ENCODE measurements at regions not wholly inside any gene's neighbourhood (a gene's known extent, or its start where the extent isn't known, plus 50 kb on each side); places are given as distances from the start of the nearest gene placed in this dataset.
"Not testable (repeated sequence)": the region's sequence is repeated elsewhere in the genome, so short reads cannot be mapped to it uniquely, and the experiment has no call there.

- peaks cover 3% of the 10 kb centered on the region for H3K27me3 Mint-ChIP-seq
- peaks cover 7% of the 10 kb centered on the region for H3K9me3 Mint-ChIP-seq
- no peak overlapping the region for H3K27ac Mint-ChIP-seq
- H3K36me3 Mint-ChIP-seq, result no peaks in the 10 kb centered on the region
- H3K4me1 Mint-ChIP-seq, result no peaks in the 10 kb centered on the region
- no peak overlapping the region for H3K4me3 Mint-ChIP-seq
Measured at GRCh38 chr15:95027981-95028380, 796.6 kb downstream of the MCTP2 start.

GRCh38 chr15:95032156-95032555, 800.8 kb downstream of the MCTP2 start:
- Mint-ChIP-seq H3K4me1 (no peaks in the 10 kb centered on the region), H3K9me3 (peaks cover 7% of the 10 kb centered on the region), H3K4me3 (no peak overlapping the region), H3K36me3 (no peaks in the 10 kb centered on the region), H3K27me3 (no peaks in the 10 kb centered on the region), H3K27ac (no peak overlapping the region)

- Mint-ChIP-seq H3K9me3 (peaks cover 7% of the 10 kb centered on the region), H3K27ac (no peak overlapping the region), H3K4me3 (no peak overlapping the region), H3K36me3 (no peaks in the 10 kb centered on the region), H3K27me3 (no peaks in the 10 kb centered on the region), H3K4me1 (no peaks in the 10 kb centered on the region)
Measured at GRCh38 chr15:95035106-95035505, 803.7 kb downstream of the MCTP2 start.

- Mint-ChIP-seq H3K27ac (no peak overlapping the region), H3K4me3 (no peak overlapping the region), H3K27me3 (peaks cover 1% of the 10 kb centered on the region), H3K36me3 (no peaks in the 10 kb centered on the region), H3K4me1 (no peaks in the 10 kb centered on the region), H3K9me3 (no peaks in the 10 kb centered on the region)
Measured at GRCh38 chr15:95041297-95041696, 809.9 kb downstream of the MCTP2 start.

GRCh38 chr15:95043236-95043932, 812.0 kb downstream of the MCTP2 start:
- not testable (repeated sequence) for H3K4me1 Mint-ChIP-seq, H3K27ac Mint-ChIP-seq, H3K4me3 Mint-ChIP-seq, H3K27me3 Mint-ChIP-seq, H3K36me3 Mint-ChIP-seq
- H3K9me3 Mint-ChIP-seq, result peaks cover 11% of the 10 kb centered on the region

- Mint-ChIP-seq H3K27me3 (peaks cover 1% of the 10 kb centered on the region), H3K4me3 (no peak overlapping the region), H3K9me3 (peaks cover 11% of the 10 kb centered on the region), H3K4me1 (no peaks in the 10 kb centered on the region), H3K36me3 (no peaks in the 10 kb centered on the region), H3K27ac (no peak overlapping the region)
Measured at GRCh38 chr15:95043933-95044313, 812.6 kb downstream of the MCTP2 start.

GRCh38 chr15:95044745-95045417, 813.5 kb downstream of the MCTP2 start:
- Mint-ChIP-seq H3K4me1 (no peaks in the 10 kb centered on the region), H3K27ac (no peak overlapping the region), H3K4me3 (no peak overlapping the region), H3K9me3 (peaks cover 11% of the 10 kb centered on the region), H3K36me3 (no peaks in the 10 kb centered on the region), H3K27me3 (peaks cover 1% of the 10 kb centered on the region)

- Mint-ChIP-seq H3K4me3 (no peak overlapping the region), H3K36me3 (no peaks in the 10 kb centered on the region), H3K27ac (no peak overlapping the region), H3K9me3 (peaks cover 17% of the 10 kb centered on the region), H3K27me3 (no peaks in the 10 kb centered on the region), H3K4me1 (no peaks in the 10 kb centered on the region)
Measured at GRCh38 chr15:95051861-95052260, 820.5 kb downstream of the MCTP2 start.

- no peaks in the 10 kb centered on the region for H3K36me3 Mint-ChIP-seq
- H3K27me3 Mint-ChIP-seq, result peaks cover 6% of the 10 kb centered on the region
- H3K9me3 Mint-ChIP-seq, result peaks cover 13% of the 10 kb centered on the region
- H3K4me3 Mint-ChIP-seq, result no peak overlapping the region
- H3K27ac Mint-ChIP-seq, result no peak overlapping the region
- H3K4me1 Mint-ChIP-seq, result no peaks in the 10 kb centered on the region
Measured at GRCh38 chr15:95059346-95059905, 828.1 kb downstream of the MCTP2 start.

- Mint-ChIP-seq H3K4me3 (no peak overlapping the region), H3K27me3 (peaks cover 5% of the 10 kb centered on the region), H3K4me1 (no peaks in the 10 kb centered on the region), H3K9me3 (peaks cover 17% of the 10 kb centered on the region), H3K27ac (no peak overlapping the region), H3K36me3 (no peaks in the 10 kb centered on the region)
Measured at GRCh38 chr15:95068701-95069521, 837.5 kb downstream of the MCTP2 start.

GRCh38 chr15:95075792-95076677, 844.7 kb downstream of the MCTP2 start:
- H3K27me3 Mint-ChIP-seq, result peaks cover 9% of the 10 kb centered on the region
- H3K36me3 Mint-ChIP-seq, result no peaks in the 10 kb centered on the region
- H3K27ac Mint-ChIP-seq, result no peak overlapping the region
- no peak overlapping the region for H3K4me3 Mint-ChIP-seq
- peaks cover 9% of the 10 kb centered on the region for H3K9me3 Mint-ChIP-seq
- no peaks in the 10 kb centered on the region for H3K4me1 Mint-ChIP-seq

- Mint-ChIP-seq H3K4me1 (no peaks in the 10 kb centered on the region), H3K27ac (no peak overlapping the region), H3K4me3 (no peak overlapping the region), H3K9me3 (peaks cover 9% of the 10 kb centered on the region), H3K36me3 (no peaks in the 10 kb centered on the region), H3K27me3 (peaks cover 9% of the 10 kb centered on the region)
Measured at GRCh38 chr15:95076678-95076990, 845.3 kb downstream of the MCTP2 start.

- Mint-ChIP-seq H3K9me3 (no peaks in the 10 kb centered on the region), H3K36me3 (no peaks in the 10 kb centered on the region), H3K4me1 (no peaks in the 10 kb centered on the region), H3K27ac (no peak overlapping the region), H3K27me3 (peaks cover 4% of the 10 kb centered on the region), H3K4me3 (no peak overlapping the region)
Measured at GRCh38 chr15:95078003-95078402, 846.6 kb downstream of the MCTP2 start.

GRCh38 chr15:95080228-95080627, 848.9 kb downstream of the MCTP2 start:
- not testable (repeated sequence) for H3K4me3 Mint-ChIP-seq, H3K27me3 Mint-ChIP-seq, H3K36me3 Mint-ChIP-seq, H3K4me1 Mint-ChIP-seq, H3K9me3 Mint-ChIP-seq, H3K27ac Mint-ChIP-seq

GRCh38 chr15:95085056-95085455, 853.7 kb downstream of the MCTP2 start:
- Mint-ChIP-seq H3K36me3 (no peaks in the 10 kb centered on the region), H3K9me3 (no peaks in the 10 kb centered on the region), H3K4me3 (no peak overlapping the region), H3K4me1 (no peaks in the 10 kb centered on the region), H3K27ac (no peak overlapping the region), H3K27me3 (no peaks in the 10 kb centered on the region)
